RCC 7860 (cell line): ENCODE measurements at regions not wholly inside any gene's neighbourhood (a gene's known extent, or its start where the extent isn't known, plus 50 kb on each side); places are given as distances from the start of the nearest gene placed in this dataset.

Experiments
- DNase-seq: peaks from one replicate; pipeline ENCODE4 v3.0.0-alpha.2; 2015; ENCODE audit warnings: low spot score
- FAIRE-seq: peaks from 2 replicates; lab custom pipeline; 2012; peaks lifted over from hg19 to GRCh38; lab: Jason Lieb, UNC

DNA sequence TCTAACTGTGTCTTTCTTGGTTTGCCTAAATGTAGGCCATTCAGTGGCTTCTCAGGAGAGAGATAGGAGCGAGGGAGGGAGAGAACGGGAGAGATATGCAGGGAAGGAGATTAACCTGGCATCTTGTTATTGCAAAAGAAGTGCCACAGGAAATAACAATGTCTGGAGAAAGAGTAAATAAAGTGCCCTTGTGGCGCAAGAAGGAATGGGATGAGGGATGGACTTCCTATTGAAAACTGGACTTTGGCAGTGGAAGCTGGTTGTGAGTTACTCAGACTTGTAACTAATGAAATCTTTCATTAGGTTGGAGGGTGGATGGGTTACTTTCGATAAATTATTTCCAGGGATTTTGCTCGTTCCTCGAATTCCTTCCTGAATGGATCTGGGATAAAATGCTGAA is 136.1 kb downstream of the LACC1 start:
- no peak for DNase-seq
- no peak for FAIRE-seq

DNA sequence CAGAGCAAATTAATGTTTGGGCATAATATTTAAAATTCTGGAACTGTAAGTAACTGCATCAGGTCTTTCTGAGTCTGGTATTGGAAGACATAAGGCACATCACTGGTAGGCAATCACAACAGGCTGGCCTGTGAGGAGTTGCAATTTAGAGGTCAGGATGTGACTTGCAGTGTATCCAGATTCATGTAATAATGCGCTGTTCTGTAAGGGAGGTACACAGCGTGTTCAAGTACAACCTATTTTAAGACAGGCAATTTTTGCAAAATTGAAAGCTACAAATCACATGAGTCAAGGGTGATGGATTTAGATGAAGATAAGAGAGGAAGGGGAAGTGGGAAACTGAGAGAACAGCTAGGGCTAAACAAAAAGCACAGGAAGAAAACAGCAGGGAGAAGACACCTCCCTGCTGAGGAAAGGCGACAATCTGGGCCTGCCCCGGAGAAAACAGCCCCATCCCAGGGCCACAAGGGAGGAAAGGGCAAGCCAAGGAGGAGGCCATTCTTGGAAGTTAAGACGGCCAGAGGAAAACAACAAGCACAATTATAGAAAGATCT is 138.1 kb downstream of the LACC1 start:
- DNase-seq: no peak
- no peak for FAIRE-seq

DNA sequence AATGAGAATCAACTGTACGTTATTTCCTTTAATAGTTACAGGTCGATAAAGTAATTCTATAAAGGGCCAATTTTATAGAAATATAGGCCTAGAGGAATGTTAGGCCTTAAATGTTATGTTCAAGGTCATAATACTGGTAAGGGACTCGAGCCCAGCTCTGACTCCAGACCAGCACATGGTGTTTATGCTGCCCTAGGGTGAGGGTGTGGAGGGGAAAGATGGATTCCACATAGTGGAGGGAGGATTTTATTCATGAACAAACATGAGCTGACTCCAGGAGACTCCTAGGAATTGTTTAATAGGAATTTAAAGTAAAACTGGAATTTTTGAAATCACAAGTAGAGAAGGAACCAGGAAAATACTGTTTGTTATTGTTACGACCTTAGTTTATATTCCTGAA is 139.9 kb downstream of the LACC1 start:
- FAIRE-seq: no peak
- no peak for DNase-seq

DNA sequence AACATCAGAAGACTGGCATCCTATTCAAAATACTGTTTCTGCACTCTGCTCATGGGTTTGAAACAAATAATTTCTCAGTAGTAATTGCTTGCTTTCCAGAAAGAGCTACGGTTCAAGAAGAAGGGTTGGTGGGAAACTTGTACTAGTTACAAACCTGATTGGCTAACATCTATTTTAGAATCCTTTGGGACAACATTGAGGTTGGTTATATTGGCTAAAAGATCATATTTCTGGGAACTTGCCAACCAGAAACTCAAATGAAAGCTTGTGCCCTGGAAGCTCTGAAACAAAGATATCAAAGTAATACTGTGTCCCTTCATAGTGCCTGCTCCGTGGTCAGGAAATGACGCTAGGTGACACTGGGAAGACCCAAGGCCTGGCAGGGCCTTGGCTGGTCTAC is 141.7 kb downstream of the LACC1 start:
- FAIRE-seq (no peak), DNase-seq (no peak)

DNA sequence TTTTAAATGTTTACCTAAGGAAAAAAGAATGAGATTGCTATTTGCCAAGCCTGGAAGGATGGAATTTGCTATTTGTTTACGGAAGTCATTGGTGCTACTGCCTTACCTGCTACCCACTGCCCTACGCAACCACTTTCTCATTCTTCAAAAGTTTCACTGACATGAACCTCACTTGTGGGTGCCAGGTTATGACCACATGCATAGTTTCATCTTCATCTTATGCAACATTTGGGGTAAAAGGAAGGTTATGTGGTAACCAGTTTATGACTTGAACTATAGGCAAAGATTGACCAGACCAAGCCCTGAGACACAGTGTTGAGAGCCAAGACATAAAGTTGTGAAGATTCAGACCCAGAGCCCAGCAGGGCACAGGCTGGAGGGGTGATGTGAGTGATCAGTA is 142.5 kb downstream of the LACC1 start:
- no peak for FAIRE-seq
- no peak for DNase-seq

DNA sequence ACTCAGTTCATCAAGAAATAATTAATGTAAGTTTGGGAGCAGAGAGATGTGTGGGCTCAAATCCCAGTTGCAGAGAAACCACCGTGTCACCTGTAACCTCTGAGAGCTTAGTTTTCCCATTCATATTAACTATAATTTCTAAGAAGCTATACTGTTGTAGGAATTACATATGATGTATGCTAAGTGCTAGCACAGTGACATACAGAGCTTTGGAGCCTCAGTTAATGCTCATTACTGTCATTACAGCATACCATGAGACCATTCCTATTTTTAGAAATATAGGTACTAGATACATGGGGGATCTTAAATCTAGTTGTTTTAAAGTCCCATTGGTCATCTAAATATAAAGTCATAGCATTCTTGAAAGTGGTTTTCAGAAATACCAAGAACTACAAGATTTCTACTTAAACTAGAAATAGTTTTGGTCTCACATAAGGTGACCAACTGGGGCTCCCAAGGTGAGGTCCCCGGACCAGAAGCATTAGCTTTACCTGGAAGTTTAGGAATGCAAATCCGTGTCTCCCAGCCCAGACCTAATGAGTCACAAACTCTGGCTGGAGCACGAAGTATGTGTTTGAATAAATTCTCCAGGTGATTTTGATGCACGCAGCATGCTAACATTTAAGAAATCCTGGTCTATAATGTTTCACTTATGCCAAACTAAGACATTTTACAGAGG is 144.6 kb downstream of the LACC1 start:
- FAIRE-seq: no peak

DNA sequence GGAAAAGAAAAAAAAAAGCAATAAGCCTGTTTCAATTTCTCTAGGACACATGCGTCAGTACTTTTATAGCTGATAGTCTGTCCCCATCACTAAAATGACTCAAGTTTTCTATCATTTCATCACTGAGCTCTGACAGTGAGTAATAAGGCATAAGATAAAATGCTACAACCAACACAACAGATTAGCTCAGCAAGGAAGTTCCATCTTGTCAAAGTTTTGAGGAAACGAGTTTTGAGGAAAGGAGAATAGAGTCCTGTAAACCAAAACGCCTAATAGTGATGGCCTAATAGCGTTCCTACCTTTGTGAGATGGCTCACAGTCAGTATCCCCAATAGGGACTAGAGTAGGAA is 145.1 kb downstream of the LACC1 start:
- DNase-seq (no peak), FAIRE-seq (no peak)

More for the DNA sequence above, 144.6 kb downstream of the LACC1 start:
- no peak for DNase-seq

DNA sequence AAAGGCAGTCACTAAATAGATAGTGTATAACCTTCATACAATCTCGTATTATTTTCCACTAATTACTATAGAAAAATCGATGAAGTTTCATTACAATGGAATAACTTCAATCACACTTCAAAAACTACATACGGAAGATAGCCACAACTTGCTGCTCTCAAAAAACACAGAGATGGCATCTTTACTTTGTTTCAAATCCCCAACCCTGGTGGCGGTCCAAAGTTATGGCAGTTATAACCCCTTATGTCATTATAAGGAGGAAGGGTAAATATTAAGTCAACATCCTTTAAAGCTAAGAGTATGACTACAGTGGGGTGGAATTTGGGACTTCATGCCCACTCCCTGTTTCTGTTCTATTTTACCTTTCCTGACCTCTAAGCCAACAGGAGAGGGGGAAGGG is 146.5 kb downstream of the LACC1 start:
- FAIRE-seq: no peak
- no peak for DNase-seq

DNA sequence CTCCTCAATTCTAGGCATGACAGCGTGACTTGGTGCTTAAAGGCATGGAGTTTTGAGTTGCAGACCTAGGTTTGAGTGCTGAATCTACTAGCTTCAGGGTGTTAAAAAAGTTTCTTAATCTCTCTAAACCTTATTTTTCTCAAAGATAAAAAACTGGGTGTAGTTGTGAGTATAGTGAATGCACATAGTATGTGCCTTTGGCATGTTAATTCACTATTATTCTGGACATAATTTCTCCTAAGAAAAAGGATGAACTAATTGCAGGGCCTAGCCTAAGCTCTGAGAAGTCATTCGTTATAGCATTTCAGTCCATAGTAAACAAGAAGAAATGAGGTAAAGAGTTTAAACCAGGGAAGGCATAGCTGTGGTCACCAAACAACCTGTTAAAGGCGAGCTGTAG is 149.0 kb downstream of the LACC1 start:
- DNase-seq (no peak), FAIRE-seq (no peak)

DNA sequence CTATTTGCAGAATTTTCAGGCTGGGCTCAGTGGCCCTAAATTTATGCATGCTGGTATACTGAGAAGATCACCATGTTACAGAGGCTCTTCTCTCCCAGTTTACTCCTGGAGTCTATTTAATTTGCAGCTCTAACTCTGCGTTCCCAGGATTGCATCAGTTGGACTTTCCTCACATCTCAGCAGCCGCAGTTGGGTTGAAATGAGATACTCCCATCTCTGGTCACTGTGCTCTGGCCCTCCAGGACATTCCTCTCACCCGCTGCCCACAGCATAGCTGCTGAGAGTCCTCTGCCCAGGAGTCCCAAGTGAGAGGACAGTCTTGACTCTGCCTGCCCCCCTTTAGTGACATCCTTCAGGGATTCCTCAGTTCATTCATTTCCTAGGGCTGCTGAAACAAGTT is 150.9 kb downstream of the LACC1 start:
- FAIRE-seq (no peak), DNase-seq (no peak)

DNA sequence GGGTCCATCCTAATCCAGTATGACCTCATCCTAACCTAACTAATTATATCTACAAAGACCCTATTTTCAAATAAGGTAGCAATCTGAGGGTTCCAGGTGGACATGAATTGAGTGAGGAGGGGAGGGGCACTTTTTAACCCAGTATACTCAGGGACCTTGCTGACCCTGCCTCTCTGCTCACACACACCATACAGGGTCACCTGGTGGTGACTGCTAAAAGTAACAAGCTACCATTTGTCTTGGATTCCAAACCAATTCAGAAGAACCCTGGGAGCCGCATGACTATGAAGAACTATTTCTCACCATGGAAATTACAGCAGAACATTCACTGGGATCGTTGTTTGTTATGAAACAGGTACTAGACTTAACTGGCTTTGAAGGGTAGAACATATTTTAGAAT is 151.9 kb downstream of the LACC1 start:
- FAIRE-seq (no peak), DNase-seq (no peak)

DNA sequence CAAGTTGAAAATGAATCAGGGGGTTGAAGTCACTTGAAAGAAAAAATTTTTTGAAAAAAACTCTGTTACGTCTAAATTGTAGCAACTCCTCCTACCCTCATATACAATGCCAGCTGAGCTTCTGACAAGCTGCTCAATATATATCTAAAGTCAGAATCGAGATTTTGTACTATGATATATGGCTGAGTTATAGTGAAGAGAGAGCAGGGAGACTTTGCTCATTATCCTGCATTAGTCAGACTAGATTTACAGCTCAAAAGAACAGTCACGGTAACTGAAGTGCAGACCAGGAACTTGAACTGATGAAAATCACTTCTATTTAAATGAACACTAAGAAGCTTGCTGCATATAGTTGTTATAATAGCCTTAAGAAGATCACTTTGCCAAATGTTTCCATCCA is 153.1 kb downstream of the LACC1 start:
- FAIRE-seq (no peak), DNase-seq (no peak)

DNA sequence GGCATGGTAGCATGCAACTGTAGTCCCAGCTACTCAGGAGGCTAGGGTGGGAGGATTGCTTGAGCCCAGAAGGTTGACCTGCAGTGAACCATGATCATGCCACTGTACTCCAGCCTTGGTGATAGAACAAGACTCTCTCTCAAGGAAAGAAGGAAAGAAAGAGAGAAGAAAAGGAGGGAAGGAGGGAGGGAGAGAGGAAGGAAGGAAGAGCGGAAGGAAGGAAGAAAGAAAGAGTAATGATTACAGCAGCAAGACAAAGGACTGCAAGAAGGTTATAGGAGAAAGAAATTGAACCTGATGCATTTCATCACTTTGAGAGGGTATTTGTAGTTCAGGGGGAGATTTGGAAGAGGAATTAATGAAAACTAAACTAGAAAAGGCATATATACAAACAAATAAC is 155.7 kb downstream of the LACC1 start:
- DNase-seq (no peak), FAIRE-seq (no peak)

DNA sequence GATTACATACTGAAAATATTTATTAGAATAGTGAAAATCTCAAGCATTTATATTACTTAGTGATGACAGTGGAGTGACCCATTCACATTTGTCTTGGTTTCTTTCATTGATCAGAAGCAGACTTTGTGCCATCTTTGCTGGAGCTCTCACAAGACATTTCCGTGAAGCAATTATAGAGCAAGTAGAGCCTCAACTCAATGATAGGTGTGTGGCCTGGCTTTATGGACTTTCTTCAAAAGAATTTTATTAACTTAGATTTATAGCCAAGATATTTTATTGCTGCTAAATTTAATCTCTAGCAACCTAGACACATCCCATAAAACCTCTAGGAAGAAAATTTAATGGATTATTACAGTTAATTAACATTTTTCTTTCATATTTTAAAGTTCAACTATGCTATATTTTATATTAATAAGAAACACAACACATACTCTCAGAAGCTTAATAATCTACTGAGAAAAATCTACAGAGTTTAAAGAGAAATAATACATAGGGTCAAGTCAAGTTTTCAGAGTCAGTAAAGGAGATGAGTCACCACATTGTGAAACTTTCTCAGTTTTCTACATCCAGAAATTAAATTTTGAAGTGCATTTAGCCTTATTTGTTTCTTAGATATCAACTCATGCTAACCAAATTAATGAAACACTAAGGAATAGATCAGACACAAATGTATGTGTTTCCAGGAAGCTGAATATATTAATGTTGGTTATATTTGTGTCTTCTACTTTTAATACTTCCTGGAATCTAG is 160.5 kb downstream of the LACC1 start:
- peak; percentile 84 for FAIRE-seq
- DNase-seq: no peak

DNA sequence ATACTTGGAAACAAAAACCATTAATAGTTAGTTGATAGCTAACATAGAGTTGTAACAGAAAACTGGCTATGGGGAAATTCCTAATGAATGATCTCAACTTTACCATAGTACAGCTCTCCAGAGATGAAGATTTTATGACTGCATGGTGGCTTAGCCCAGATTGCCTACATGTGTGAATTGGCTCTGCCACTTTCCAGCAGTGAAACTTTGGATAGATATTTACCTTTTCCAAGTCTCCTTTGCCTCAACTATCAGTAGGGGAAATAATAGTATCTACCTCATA is 161.1 kb downstream of the LACC1 start:
- FAIRE-seq: no peak
- no peak for DNase-seq

DNA sequence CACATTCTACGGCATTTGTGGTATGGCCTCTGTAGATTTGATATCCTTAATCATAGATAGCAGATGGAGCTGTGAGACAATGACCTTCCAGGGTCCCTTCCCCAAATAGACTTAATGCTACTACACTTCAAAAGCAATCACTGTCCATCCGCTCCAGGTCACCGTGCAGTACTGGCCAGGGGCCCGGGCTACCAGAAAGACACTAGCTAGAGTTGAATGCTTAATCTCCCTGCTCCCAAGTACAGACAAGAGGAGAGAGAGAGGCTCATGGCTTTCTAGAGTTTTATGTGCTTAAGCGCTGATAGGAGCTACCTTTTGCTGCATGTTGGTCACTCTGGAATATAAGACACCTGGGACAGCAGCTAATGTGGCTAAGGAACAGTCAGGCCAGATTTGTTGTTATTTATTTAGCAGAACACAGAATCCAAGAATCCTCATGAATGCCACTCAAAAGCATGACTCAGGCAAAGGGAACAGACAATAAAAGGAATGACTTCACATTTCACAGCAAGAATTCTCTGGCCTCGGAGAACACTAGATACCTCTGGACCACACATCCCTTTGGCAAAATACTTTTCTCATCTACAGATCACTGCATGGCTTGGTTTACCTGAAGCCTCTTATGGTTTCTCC is 165.0 kb downstream of the LACC1 start:
- FAIRE-seq (no peak), DNase-seq (no peak)

DNA sequence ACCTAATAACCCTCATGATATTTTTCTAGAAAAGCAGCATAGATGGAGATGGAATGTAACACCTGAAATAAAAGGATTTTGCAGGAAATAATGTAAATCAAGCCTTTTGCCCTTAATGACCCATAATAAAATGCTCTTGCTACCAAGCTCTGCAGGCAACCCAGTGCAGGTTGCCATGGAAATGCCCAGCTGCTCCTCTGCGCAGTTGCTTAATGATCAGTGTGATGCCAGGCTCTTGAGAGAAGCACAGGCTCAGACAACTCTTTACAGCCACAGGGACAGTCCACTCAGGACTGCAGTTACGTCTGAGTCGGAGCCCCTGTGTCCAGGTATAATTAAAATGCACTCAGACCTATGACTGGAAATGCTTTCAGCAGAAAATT is 165.5 kb downstream of the LACC1 start:
- FAIRE-seq: no peak
- DNase-seq: no peak

DNA sequence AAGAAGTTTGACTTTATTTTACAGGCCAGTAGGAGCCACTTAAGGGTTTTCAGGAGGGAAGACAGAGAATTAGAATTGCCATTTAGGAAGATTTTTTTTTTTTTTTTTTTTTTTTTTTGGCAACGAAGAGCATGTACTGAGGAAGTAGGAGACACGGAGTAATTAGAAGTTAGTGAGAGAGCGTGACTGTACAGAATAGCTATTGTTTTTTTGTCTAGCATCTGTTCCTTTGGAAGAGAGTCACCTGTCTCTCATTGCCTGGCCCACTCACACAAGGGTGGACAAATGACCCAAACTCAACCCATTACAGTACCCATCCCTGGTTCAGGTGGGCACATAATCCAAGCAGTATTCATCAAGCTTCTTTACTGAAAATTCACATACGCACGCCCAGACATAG is 166.7 kb downstream of the LACC1 start:
- DNase-seq: no peak

DNA sequence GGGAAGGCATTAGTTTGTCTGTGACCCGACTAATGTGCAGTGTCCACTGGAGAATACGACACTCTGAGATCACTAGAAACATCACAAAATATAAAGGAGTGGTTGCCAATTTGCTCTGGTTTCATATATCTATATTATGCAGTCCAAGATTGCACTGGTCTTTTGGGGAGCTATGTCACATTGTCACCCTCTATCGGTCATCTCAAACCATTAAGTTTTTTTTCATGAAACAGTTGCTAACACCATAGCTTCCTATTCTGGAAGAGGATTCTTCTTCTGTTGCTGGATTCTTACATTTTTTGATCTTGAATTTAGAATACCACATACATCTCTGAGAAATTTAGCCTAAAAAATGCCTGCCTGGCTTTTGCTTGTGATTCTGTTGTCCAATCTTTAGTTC is 168.6 kb downstream of the LACC1 start:
- no peak for FAIRE-seq
- no peak for DNase-seq

More for the DNA sequence above, 166.7 kb downstream of the LACC1 start:
- FAIRE-seq: no peak

DNA sequence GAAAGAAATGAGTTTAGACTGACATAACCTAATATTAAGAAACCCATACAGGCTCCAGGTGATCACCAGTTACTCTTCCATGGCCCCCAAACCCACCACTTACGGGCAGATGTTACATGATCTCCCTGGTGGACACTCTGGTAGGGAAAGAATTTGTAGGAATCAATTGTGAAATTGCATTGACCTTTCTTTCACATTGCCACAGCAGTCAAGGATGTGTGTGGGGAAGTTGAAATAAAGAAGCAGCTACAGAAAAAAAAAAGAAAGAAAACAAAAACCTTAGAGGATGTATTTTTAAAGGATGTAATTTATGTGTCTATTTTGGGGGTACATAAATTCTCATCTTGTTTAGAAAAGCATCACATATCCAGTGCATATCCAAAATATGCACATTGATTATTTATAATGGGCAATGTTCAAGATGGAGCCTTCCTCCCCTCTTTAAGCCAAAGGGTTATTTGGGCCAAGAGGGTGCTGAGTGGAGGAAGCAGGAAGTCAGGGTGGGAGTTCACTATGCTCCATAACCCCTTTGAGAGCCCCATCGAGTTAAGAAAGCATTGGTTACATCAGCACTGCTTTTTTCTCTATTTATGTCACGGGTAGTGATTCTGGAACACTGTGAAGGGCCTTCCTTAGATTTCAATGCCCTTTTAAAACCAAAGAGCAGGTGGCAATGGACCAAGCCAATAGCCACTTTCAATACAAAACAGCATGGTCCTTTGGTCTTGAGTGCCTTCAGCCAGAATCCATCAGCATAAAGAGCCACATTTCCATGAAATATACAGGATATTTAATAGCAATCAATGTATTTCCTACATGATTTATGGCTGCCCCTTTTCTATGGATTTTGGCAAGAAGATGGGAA is 169.6 kb downstream of the LACC1 start:
- DNase-seq (no peak), FAIRE-seq (no peak)

DNA sequence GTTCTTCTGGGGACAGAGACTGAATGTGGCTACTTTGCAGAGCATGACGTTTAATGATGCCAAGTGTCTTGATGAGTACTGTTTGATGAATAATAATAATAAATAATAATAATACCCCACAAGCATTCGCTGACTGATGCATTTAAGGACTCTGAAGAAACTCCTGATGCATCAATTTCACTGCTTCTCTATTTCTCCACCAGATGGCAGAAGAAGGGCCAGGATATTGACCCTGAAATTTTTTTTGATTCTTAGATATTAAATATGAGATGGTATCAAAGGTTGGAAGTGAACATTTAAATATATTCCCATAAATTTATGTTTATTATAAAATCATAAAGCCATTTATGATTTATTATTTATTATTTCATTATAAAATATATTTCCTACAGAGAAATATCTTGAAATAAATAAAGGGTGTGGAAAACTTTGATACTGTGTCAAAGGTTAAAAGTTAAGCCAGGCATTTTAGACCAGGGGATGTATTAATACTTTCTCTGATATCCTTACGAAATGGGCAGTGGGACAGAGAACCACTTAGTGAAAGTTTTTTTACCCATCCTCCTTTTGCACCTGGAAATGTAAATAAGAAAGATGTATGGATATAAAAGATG is 170.9 kb downstream of the LACC1 start:
- peak; percentile 17 for DNase-seq
- peak; percentile 86 for FAIRE-seq
